ENCODE measurements at regions not wholly inside any gene's neighbourhood (a gene's known extent, or its start where the extent isn't known, plus 50 kb on each side); places are given as distances from the start of the nearest gene placed in this dataset.

DNA sequence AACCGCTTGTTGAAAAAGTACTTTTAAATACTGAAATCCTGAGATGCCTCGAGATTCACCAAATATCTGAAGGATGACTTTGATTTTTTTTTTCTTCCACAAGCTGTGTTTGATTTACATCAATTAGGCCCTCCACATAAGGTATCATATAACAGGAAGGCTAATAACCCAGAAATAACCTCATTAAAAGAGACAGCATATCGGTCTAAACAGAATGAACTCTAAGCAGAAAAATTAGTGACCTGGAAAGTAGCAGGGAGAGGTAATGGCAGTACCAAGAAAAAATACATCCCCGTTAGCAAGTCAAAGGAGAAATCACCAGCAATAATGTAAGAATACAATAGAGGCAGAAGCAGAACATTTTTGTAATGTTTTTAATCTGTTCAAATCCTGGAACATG is 452.4 kb upstream of the TSHZ3 start:
- Histone ChIP-seq H3K36me3 (ENCODE audit: control insufficient read depth, low read depth, low read length) (no peaks in the 10 kb centered on the region), H3K27me3 (ENCODE audit: control insufficient read depth, insufficient read depth, low read length) (no peaks in the 10 kb centered on the region), H3K4me1 (ENCODE audit: control insufficient read depth, low read depth, low read length) (peaks cover 4% of the 10 kb centered on the region), H3K9ac (ENCODE audit: low read length) (no peak overlapping the region), H3K27ac (ENCODE audit: low read length) (no peak overlapping the region), H3K9me3 (ENCODE audit: control insufficient read depth, low read depth, low read length) (no peaks in the 10 kb centered on the region), H3K4me3 (ENCODE audit: low read length) (no peak overlapping the region)

DNA sequence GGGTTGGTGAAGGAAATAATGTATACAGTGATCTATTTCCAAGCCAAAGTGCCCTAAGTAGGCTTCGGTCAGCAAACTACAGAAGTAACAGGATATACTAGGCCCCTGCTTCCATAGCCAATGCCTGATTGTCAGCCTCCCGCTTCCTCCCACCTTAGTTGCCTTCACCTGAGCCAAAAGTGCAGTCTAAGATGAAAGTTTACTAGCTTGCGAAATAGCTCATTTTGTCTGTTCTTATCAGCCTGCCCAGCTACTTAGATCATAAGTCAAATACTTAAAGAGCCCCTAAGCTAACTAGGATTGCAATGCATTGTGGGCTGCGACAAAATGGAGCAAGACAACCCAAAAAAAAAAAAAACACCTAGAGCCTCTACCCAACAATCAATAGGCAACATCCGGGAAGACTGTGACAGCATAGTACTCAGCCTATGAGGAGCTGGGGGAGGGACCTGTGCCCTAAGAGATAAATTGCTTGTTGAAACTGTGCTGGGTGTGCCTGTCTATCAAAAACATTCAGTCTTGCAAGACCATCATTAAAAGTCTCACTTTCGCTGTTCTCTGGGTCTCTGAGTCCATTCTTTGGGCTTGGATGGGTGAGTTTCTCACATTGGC is 454.7 kb upstream of the TSHZ3 start:
- H3K27me3 ChIP-seq (ENCODE audit: control insufficient read depth, insufficient read depth, low read length), result no peaks in the 10 kb centered on the region
- H3K9me3 ChIP-seq (ENCODE audit: control insufficient read depth, low read depth, low read length), result no peaks in the 10 kb centered on the region
- H3K4me1 ChIP-seq (ENCODE audit: control insufficient read depth, low read depth, low read length), result peaks cover 4% of the 10 kb centered on the region
- no peaks in the 10 kb centered on the region for H3K36me3 ChIP-seq (ENCODE audit: control insufficient read depth, low read depth, low read length)
- H3K27ac ChIP-seq (ENCODE audit: low read length), result no peak overlapping the region
- H3K4me3 ChIP-seq (ENCODE audit: low read length), result no peak overlapping the region
- no peak overlapping the region for H3K9ac ChIP-seq (ENCODE audit: low read length)

DNA sequence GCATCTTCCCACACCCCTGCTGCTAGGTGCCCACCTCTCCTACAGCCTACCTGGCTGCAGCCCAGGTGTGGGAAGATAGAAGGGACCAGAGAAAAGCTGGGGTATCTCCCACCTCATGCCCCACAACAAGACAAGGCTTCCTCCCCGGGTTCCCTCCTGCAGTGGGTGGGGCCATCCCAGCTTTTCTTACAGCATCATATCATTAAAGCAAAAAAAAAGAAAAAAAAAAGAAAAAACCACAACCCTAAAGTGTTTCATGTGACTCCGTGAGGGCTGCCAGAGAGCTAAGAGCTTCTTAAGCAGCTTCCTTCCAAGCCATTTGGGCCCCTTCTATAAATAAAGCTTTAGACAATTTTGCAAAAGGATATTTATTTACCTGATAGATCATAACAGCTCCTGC is 455.4 kb upstream of the TSHZ3 start:
- Histone ChIP-seq H3K4me1 (ENCODE audit: control insufficient read depth, low read depth, low read length) (peaks cover 4% of the 10 kb centered on the region), H3K9ac (ENCODE audit: low read length) (no peak overlapping the region), H3K27ac (ENCODE audit: low read length) (no peak overlapping the region), H3K4me3 (ENCODE audit: low read length) (no peak overlapping the region), H3K36me3 (ENCODE audit: control insufficient read depth, low read depth, low read length) (no peaks in the 10 kb centered on the region), H3K27me3 (ENCODE audit: control insufficient read depth, insufficient read depth, low read length) (no peaks in the 10 kb centered on the region), H3K9me3 (ENCODE audit: control insufficient read depth, low read depth, low read length) (no peaks in the 10 kb centered on the region)

DNA sequence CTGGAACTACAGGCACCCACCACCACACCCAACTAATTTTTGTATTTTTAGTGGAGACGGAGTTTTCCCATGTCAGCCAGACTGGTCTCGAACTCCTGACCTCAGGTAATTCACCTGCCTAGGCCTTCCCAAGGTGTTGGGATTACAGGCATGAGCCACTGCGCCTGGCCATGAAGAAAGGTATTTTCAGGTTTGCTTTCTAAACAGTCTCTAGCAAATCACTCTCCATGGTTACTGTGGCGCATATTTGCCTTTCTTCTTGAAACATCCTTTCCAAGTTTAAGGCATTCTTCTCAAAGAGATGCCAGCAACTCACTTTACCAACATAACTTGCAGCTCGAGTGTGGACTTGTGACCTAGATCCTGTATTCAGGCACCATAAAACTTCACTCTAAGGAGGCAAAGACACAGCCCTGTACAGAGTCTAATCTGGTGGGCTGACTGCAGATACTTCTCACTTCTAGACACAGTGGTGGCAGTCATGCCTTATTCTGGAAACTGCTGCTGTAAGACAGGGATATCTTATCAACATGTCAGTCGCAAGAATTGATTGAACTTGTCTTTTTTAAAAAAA is 461.4 kb upstream of the TSHZ3 start:
- Histone ChIP-seq H3K36me3 (ENCODE audit: control insufficient read depth, low read depth, low read length) (no peaks in the 10 kb centered on the region), H3K27me3 (ENCODE audit: control insufficient read depth, insufficient read depth, low read length) (no peaks in the 10 kb centered on the region), H3K9ac (ENCODE audit: low read length) (no peak overlapping the region), H3K4me1 (ENCODE audit: control insufficient read depth, low read depth, low read length) (no peaks in the 10 kb centered on the region), H3K27ac (ENCODE audit: low read length) (no peak overlapping the region), H3K4me3 (ENCODE audit: low read length) (no peak overlapping the region), H3K9me3 (ENCODE audit: control insufficient read depth, low read depth, low read length) (no peaks in the 10 kb centered on the region)

DNA sequence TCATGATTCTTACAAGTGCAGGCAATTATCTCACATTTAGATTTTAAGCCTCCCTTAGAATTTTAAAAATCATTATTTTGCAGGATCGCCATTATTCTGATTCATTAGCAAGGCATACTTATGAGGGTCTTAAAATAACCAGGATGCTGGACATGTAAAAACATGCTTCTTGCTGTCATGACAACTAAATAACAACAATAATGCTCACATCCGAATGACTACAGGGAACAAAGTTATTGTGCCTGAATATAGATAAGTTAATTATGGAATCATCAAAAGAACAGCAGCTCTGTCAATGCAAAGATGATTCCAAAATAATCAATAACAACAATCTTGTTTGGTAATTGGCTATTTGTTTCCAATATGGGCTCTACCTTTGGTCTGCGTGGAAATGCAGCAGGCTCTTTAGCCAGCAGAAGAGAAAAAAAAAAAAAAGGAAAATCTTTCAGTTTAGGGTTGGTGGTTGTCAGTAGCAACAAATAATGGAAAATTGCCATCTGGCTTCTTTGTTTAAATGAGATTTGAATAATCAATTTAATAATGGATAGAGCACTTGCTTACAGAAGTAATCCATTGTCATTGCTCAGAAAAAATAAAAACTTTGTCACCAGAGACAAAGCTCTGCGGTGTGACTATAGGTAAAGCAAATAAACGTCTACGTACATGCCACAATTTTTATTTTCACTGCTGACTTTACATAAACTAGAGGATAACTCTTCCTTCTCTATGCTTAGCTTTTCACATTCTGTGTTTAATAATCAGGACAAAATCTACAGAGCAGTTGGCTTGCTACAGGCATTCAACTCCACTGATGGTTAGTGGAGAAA is 468.9 kb upstream of the TSHZ3 start:
- no peak overlapping the region for H3K4me3 ChIP-seq (ENCODE audit: low read length)
- H3K36me3 ChIP-seq (ENCODE audit: control insufficient read depth, low read depth, low read length), result no peaks in the 10 kb centered on the region
- no peak overlapping the region for H3K27ac ChIP-seq (ENCODE audit: low read length)
- H3K9ac ChIP-seq (ENCODE audit: low read length), result no peak overlapping the region
- H3K27me3 ChIP-seq (ENCODE audit: control insufficient read depth, insufficient read depth, low read length), result no peaks in the 10 kb centered on the region
- no peaks in the 10 kb centered on the region for H3K9me3 ChIP-seq (ENCODE audit: control insufficient read depth, low read depth, low read length)
- H3K4me1 ChIP-seq (ENCODE audit: control insufficient read depth, low read depth, low read length), result peaks cover 7% of the 10 kb centered on the region

DNA sequence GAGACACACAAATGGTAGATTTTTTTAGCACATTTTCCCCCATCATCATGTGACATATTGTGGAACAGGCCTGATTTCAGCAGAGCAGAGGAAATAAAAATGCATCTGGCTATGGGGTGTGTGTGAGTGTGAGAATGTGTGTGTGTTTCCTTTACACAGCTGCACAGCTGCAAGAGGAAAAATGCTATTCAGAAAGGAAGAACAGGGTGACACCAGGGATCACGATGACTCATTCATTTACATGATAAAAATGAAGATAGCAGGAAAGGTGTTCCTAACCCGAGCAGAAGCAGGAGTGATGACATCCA is 469.5 kb upstream of the TSHZ3 start:
- Histone ChIP-seq H3K27me3 (ENCODE audit: control insufficient read depth, insufficient read depth, low read length) (no peaks in the 10 kb centered on the region), H3K4me1 (ENCODE audit: control insufficient read depth, low read depth, low read length) (peaks cover 7% of the 10 kb centered on the region), H3K9ac (ENCODE audit: low read length) (no peak overlapping the region), H3K4me3 (ENCODE audit: low read length) (no peak overlapping the region), H3K36me3 (ENCODE audit: control insufficient read depth, low read depth, low read length) (no peaks in the 10 kb centered on the region), H3K27ac (ENCODE audit: low read length) (peak overlapping the region; percentile 3), H3K9me3 (ENCODE audit: control insufficient read depth, low read depth, low read length) (no peaks in the 10 kb centered on the region)

DNA sequence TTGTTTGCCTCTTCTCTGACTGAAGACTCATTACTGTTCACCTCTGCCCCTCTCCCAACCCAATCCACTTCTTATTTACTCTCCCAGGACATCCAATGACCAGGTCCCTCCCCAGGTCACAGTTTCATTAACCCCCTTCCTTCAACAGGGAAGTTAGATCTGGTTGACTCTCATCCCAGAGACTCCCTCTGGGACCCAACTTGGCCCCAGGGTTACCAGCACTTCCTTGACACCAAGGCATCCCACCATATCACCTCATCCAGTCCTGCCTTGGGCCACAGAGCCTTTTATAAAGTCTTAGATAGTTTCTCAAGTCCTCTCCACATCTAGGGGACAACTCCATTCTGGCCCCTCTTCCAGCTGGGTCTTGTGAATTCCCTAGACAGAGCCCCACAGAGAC is 470.6 kb upstream of the TSHZ3 start:
- peaks cover 7% of the 10 kb centered on the region for H3K4me1 ChIP-seq (ENCODE audit: control insufficient read depth, low read depth, low read length)
- no peak overlapping the region for H3K9ac ChIP-seq (ENCODE audit: low read length)
- no peaks in the 10 kb centered on the region for H3K27me3 ChIP-seq (ENCODE audit: control insufficient read depth, insufficient read depth, low read length)
- no peak overlapping the region for H3K27ac ChIP-seq (ENCODE audit: low read length)
- no peaks in the 10 kb centered on the region for H3K9me3 ChIP-seq (ENCODE audit: control insufficient read depth, low read depth, low read length)
- H3K36me3 ChIP-seq (ENCODE audit: control insufficient read depth, low read depth, low read length), result no peaks in the 10 kb centered on the region
- H3K4me3 ChIP-seq (ENCODE audit: low read length), result no peak overlapping the region

DNA sequence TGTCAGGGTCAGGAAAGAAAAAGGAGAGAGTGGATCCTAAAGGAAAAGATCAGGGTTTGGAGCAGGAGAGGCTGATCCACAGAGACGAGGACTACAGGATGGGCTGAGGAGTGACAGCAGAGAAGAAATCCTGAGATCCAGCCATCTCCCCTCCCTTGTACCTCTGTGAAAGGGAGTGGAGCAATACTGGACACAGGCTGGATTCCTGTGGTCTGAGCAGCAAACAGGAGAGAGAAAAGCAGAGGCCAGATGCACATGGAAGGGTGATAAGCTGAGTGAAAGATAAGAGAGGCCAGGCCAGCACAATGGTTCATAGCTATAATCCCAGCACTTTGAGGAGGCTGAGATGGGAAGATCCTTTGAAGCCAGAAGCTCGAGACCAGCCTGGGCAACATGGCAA is 472.1 kb upstream of the TSHZ3 start:
- Histone ChIP-seq H3K36me3 (ENCODE audit: control insufficient read depth, low read depth, low read length) (no peaks in the 10 kb centered on the region), H3K4me3 (ENCODE audit: low read length) (no peak overlapping the region), H3K9me3 (ENCODE audit: control insufficient read depth, low read depth, low read length) (no peaks in the 10 kb centered on the region), H3K27me3 (ENCODE audit: control insufficient read depth, insufficient read depth, low read length) (no peaks in the 10 kb centered on the region), H3K27ac (ENCODE audit: low read length) (no peak overlapping the region), H3K9ac (ENCODE audit: low read length) (no peak overlapping the region), H3K4me1 (ENCODE audit: control insufficient read depth, low read depth, low read length) (peaks cover 7% of the 10 kb centered on the region)

DNA sequence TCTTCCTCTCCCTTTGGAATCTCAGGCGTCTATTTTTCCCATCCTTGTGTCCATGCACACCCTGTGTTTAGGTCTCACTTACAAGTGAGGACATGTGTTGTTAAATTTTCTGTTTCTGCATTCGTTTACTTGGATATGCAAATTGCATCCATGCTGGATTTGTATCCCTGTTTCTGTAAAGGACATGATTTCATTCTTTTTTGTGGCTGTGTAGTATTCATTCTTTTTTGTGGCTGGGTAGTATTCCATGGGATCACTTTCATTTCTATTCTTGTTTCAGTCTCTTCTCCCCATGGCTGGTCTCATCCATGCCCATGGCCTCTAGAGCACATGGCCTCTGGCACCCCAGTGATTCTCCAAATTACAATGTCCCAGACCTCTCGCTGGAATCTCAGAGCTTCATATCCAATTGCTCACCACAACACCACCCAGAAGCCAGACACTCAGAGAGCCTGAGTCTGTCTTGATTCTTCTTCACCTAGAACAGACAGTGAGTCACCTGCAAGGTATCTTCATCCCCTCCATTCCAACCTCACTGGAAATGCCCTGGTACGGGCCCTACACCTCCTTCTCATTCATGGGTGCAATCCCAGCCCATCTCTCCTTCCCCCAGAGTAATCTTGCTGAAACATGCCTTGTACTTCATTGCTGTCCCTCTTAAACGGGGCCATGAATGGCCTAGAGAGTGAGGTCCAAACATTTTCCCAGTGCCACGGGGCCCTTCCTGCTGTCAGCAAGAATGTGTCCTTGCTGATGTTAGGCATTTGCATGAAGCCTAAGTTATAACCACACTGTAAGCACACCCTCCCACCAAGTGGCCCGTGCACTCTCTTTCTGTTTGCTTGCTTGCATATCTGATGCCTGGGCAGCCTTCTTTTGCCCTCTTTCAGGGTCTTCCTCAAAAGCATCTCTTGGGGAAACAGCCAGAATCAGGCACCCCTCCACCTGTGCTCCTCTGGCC is 476.2 kb upstream of the TSHZ3 start:
- Histone ChIP-seq H3K36me3 (ENCODE audit: control insufficient read depth, low read depth, low read length) (no peaks in the 10 kb centered on the region), H3K27me3 (ENCODE audit: control insufficient read depth, insufficient read depth, low read length) (no peaks in the 10 kb centered on the region), H3K27ac (ENCODE audit: low read length) (no peak overlapping the region), H3K4me1 (ENCODE audit: control insufficient read depth, low read depth, low read length) (no peaks in the 10 kb centered on the region), H3K9ac (ENCODE audit: low read length) (no peak overlapping the region), H3K9me3 (ENCODE audit: control insufficient read depth, low read depth, low read length) (no peaks in the 10 kb centered on the region), H3K4me3 (ENCODE audit: low read length) (no peak overlapping the region)

DNA sequence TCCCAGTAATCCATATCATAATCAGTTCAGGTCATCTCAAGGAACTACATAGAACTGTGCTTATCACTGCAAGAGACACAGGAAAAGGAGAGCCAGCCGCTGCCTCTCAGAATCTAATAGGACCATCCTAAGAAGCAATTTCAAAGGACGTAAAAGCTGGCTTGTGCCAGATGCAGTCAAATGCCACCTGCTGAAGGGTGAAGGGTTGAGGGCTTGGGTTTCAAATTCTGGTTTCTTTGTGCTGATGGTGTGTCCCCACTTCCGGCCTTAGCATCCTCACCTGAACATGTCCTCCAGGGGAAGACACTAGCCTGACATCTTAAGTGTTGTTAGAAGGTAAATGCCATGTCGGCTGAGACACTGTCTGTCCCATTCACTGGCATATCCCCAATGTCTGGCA is 477.1 kb upstream of the TSHZ3 start:
- Histone ChIP-seq H3K4me3 (ENCODE audit: low read length) (no peak overlapping the region), H3K9ac (ENCODE audit: low read length) (no peak overlapping the region), H3K36me3 (ENCODE audit: control insufficient read depth, low read depth, low read length) (no peaks in the 10 kb centered on the region), H3K27ac (ENCODE audit: low read length) (no peak overlapping the region), H3K4me1 (ENCODE audit: control insufficient read depth, low read depth, low read length) (no peaks in the 10 kb centered on the region), H3K27me3 (ENCODE audit: control insufficient read depth, insufficient read depth, low read length) (no peaks in the 10 kb centered on the region), H3K9me3 (ENCODE audit: control insufficient read depth, low read depth, low read length) (no peaks in the 10 kb centered on the region)

DNA sequence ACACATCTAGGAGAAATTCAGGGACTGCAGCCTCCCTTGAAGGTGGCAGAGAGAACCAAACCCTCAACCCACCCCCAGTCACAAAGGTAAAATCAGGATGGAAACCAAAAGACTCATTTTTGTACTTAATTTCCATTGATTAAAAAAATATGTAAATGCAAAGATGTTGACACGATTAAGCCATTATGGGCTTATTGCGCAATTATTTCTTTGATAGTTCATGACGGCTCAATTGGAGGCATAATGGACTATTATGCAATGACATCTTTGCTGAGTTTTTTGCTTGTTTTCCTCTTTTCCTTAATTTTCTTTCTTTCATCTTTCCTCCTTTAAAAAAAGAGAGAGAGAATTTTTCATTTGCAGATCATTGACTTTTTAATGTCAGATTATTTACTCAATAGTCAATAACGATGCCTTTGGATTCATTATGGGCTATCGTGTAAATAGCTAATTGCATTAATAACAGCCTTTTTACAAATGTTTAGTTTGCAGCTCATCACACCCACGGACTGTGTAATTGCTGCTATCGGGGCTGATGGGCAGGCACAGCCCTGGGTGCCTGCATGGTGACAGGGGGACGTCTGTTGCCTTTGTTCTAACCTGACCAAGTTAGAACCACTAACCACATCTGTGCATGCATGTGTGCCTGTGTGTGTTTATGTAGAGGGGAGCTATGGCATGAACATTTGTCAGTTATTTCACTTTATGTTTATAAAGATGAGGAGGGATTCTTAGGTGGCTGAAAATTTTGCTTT is 482.4 kb upstream of the TSHZ3 start:
- Histone ChIP-seq H3K9ac (ENCODE audit: low read length) (no peak overlapping the region), H3K9me3 (ENCODE audit: control insufficient read depth, low read depth, low read length) (peaks cover 7% of the 10 kb centered on the region), H3K4me3 (ENCODE audit: low read length) (no peak overlapping the region), H3K27ac (ENCODE audit: low read length) (no peak overlapping the region), H3K4me1 (ENCODE audit: control insufficient read depth, low read depth, low read length) (no peaks in the 10 kb centered on the region), H3K36me3 (ENCODE audit: control insufficient read depth, low read depth, low read length) (no peaks in the 10 kb centered on the region), H3K27me3 (ENCODE audit: control insufficient read depth, insufficient read depth, low read length) (no peaks in the 10 kb centered on the region)
